Karpas-422 (cell line): ENCODE measurements at regions not wholly inside any gene's neighbourhood (a gene's known extent, or its start where the extent isn't known, plus 50 kb on each side); places are given as distances from the start of the nearest gene placed in this dataset.
A peak's percentile ranks its signal among the peaks of the same experiment; 100 is the strongest.
"Not testable (repeated sequence)": the region's sequence is repeated elsewhere in the genome, so short reads cannot be mapped to it uniquely, and the experiment has no call there.

Source experiments
- DNase-seq: peaks from one replicate; pipeline ENCODE4 v3.0.0-alpha.2; 2015
- H2AFZ ChIP-seq: fragments of 200-600 bp; sonication (generic); 2 replicates; pipeline ENCODE4 v1.6.1; 2014; ENCODE audit warnings: antibody characterized with exemption, low read length, mixed read lengths
- H3K27ac ChIP-seq: fragments of 200-600 bp; sonication (generic); 2 replicates; pipeline ENCODE4 v1.5.1; 2014; ENCODE audit warnings: mild to moderate bottlenecking, low read length, moderate library complexity
- H3K27me3 ChIP-seq: fragments of 200-600 bp; sonication (generic); 2 replicates; pipeline ENCODE4 v1.6.1; 2014; ENCODE audit warnings: low read length, mixed read lengths
- H3K36me3 ChIP-seq: fragments of 200-600 bp; sonication (generic); 2 replicates; pipeline ENCODE4 v1.6.1; 2014; ENCODE audit warnings: low read length, mixed read lengths; ENCODE audit not compliant: insufficient read depth
- H3K4me1 ChIP-seq: fragments of 200-600 bp; sonication (generic); 2 replicates; pipeline ENCODE4 v1.6.1; 2014; ENCODE audit warnings: mild to moderate bottlenecking, low read length, mixed read lengths
- H3K4me2 ChIP-seq: fragments of 200-600 bp; sonication (generic); 2 replicates; pipeline ENCODE4 v1.6.1; 2014; ENCODE audit warnings: low read length, low read depth, mild to moderate bottlenecking; ENCODE audit not compliant: poor library complexity, severe bottlenecking
- H3K4me3 ChIP-seq: fragments of 200-600 bp; sonication (generic); 2 replicates; pipeline ENCODE4 v1.5.1; 2014; ENCODE audit warnings: mild to moderate bottlenecking, antibody characterized with exemption, low read length, mixed read lengths
- H3K79me2 ChIP-seq: fragments of 200-600 bp; sonication (generic); 2 replicates; pipeline ENCODE4 v1.6.1; 2014; ENCODE audit warnings: mild to moderate bottlenecking, low read length, mixed read lengths
- H3K9ac ChIP-seq: fragments of 200-600 bp; sonication (generic); 2 replicates; pipeline ENCODE4 v1.6.0; 2014; ENCODE audit warnings: low read length
- H3K9me2 ChIP-seq: fragments of 200-600 bp; sonication (generic), shearing (Covaris generic); replicated peaks from 2 replicates; pipeline ENCODE4 v1.6.0; 2014; ENCODE audit warnings: mild to moderate bottlenecking, low read length, moderate library complexity; ENCODE audit not compliant: insufficient read depth
- H3K9me3 ChIP-seq: fragments of 300-700, 200-600 bp; sonication (generic); 2 replicates; pipeline ENCODE4 v1.6.1; 2014; ENCODE audit warnings: low read length, mixed read lengths
- H4K20me1 ChIP-seq: fragments of 200-600 bp; sonication (generic); 2 replicates; pipeline ENCODE4 v1.6.1; 2014; ENCODE audit warnings: mild to moderate bottlenecking, antibody characterized with exemption, low read length, low read depth; ENCODE audit not compliant: insufficient read depth

- H3K27me3 ChIP-seq, H4K20me1 ChIP-seq, DNase-seq, H3K9me2 ChIP-seq, H3K36me3 ChIP-seq, H2AFZ ChIP-seq, H3K9me3 ChIP-seq, H3K4me1 ChIP-seq, H3K27ac ChIP-seq, H3K9ac ChIP-seq, H3K4me3 ChIP-seq, H3K4me2 ChIP-seq, H3K79me2 ChIP-seq: not testable (repeated sequence)
Measured at GRCh38 chr10:118902656-118903055, 126.9 kb upstream of the NANOS1 start.

DNA sequence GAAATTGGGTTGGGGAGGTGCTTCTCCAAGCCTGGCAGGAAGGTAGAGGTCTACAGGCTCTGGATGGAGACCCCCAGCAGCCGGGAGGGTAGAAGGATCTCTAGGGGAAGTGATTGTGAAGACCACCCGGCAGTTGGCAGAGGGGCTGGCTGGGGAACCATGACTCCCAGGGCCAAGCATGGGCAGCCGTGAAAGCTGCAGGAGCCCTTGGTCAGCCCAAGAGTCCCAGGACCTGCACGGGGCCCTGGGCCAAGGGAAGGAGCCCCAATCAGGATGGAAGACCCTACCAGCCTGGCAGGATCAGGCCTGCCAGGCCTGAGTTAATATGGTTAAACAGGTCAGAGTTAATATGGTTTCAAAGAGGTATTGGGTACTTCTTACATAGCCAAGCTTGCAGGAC is 126.3 kb upstream of the NANOS1 start:
- DNase-seq, result no peak
- no peak overlapping the region for H2AFZ ChIP-seq
- H4K20me1 ChIP-seq, result no peaks in the 10 kb centered on the region
- no peak overlapping the region for H3K4me2 ChIP-seq
- no peaks in the 10 kb centered on the region for H3K9me2 ChIP-seq
- H3K27ac ChIP-seq, result no peak overlapping the region
- H3K27me3 ChIP-seq, result no peaks in the 10 kb centered on the region
- no peaks in the 10 kb centered on the region for H3K79me2 ChIP-seq
- H3K9me3 ChIP-seq, result no peaks in the 10 kb centered on the region
- no peaks in the 10 kb centered on the region for H3K36me3 ChIP-seq
- H3K4me1 ChIP-seq, result no peaks in the 10 kb centered on the region
- H3K4me3 ChIP-seq, result no peak overlapping the region
- no peak overlapping the region for H3K9ac ChIP-seq

DNA sequence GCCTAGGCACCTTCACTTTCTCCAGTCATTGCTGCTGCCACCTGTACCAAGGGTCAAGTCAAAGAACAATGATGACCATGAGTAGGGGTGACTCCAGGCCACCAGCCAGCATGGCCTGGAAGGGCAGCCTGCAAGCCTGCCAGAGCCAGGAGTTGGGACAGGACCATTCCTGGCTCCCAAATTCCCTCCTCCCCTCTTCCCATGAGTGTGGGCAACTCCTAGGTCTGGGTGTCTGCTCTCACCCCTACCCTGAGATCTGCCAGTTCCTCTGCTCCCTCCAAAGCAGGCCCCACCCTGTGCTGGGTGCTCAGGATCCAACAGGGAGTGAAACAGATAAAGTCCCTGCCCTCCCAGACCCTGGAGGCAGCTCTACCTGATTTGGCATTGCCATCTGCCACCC is 125.8 kb upstream of the NANOS1 start:
- Histone ChIP-seq H3K79me2 (no peaks in the 10 kb centered on the region), H3K4me1 (no peaks in the 10 kb centered on the region), H3K9ac (no peak overlapping the region), H3K36me3 (no peaks in the 10 kb centered on the region), H2AFZ (no peak overlapping the region), H3K27me3 (no peaks in the 10 kb centered on the region), H3K9me2 (no peaks in the 10 kb centered on the region), H3K9me3 (no peaks in the 10 kb centered on the region), H3K27ac (no peak overlapping the region), H3K4me3 (no peak overlapping the region), H3K4me2 (no peak overlapping the region), H4K20me1 (no peaks in the 10 kb centered on the region)
- no peak for DNase-seq

GRCh38 chr10:118904286-118904685 is 125.2 kb upstream of the NANOS1 start:
- H3K27me3 ChIP-seq, result no peaks in the 10 kb centered on the region
- H4K20me1 ChIP-seq, result no peaks in the 10 kb centered on the region
- no peaks in the 10 kb centered on the region for H3K36me3 ChIP-seq
- no peak overlapping the region for H2AFZ ChIP-seq
- no peak overlapping the region for H3K27ac ChIP-seq
- H3K4me3 ChIP-seq, result no peak overlapping the region
- H3K9me3 ChIP-seq, result no peaks in the 10 kb centered on the region
- H3K9me2 ChIP-seq, result no peaks in the 10 kb centered on the region
- no peaks in the 10 kb centered on the region for H3K79me2 ChIP-seq
- H3K9ac ChIP-seq, result no peak overlapping the region
- no peak for DNase-seq
- H3K4me1 ChIP-seq, result no peaks in the 10 kb centered on the region
- no peak overlapping the region for H3K4me2 ChIP-seq

DNA sequence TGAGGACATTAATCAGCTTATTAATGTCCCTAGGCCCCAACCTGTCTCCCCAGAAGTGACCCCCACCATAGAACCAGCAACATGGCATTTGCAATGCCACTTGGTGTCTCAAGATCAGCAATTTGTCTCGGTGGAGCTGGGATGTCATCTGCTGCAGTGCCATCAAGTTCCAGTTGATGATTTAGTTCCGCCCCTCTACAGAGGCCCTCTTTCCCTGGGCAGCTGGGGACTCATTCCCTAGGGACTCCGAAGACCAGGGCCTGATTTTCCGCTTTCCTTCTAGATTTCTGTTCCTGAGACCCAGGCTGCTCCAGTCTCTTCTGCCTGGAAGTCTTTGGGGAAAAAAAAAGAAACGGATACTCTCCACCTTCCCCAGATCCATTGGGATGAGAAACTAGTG is 122.5 kb upstream of the NANOS1 start:
- H2AFZ ChIP-seq, result no peak overlapping the region
- no peaks in the 10 kb centered on the region for H3K9me3 ChIP-seq
- DNase-seq, result no peak
- H3K4me1 ChIP-seq, result no peaks in the 10 kb centered on the region
- no peak overlapping the region for H3K4me2 ChIP-seq
- no peaks in the 10 kb centered on the region for H4K20me1 ChIP-seq
- no peaks in the 10 kb centered on the region for H3K27me3 ChIP-seq
- H3K4me3 ChIP-seq, result no peak overlapping the region
- no peak overlapping the region for H3K27ac ChIP-seq
- no peaks in the 10 kb centered on the region for H3K36me3 ChIP-seq
- H3K9me2 ChIP-seq, result no peaks in the 10 kb centered on the region
- no peaks in the 10 kb centered on the region for H3K79me2 ChIP-seq
- no peak overlapping the region for H3K9ac ChIP-seq

DNA sequence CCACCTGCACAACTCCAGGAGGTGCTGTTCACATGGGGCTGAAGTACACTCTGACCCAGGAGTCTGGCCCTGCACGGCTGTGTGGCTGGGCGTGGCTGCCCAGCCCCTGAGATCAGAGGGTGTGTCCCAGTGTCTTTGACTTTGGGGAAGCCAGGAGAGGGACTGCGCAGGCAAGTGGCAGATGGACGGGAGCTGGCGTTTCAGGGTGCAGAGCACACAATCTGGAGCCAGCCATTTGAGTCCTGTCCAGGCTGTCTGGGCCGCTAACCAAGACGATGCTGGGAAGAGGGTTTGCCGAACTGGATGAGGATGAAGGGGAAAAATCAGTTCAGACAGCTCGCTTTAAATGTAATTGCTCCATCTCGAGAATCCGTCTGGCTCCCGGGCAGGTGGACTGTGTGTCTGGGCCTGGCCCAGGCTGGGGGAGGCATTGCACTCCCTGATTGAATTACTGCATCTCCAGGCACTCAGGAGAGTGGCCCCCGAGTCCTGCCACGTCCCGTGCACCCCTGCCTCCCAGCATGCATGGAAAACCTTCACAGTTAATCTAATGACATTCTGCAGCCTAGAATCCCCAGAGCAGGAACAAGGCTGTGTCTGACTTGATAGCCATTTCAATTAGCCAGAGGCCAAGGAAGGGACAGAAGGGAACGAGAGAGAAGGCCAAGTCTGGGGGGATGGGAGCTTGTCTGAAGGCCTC is 120.8 kb upstream of the NANOS1 start:
- no peaks in the 10 kb centered on the region for H3K79me2 ChIP-seq
- no peak overlapping the region for H3K27ac ChIP-seq
- no peaks in the 10 kb centered on the region for H3K9me2 ChIP-seq
- no peaks in the 10 kb centered on the region for H3K9me3 ChIP-seq
- no peak overlapping the region for H3K4me2 ChIP-seq
- H3K4me1 ChIP-seq, result no peaks in the 10 kb centered on the region
- no peak overlapping the region for H2AFZ ChIP-seq
- no peaks in the 10 kb centered on the region for H4K20me1 ChIP-seq
- no peaks in the 10 kb centered on the region for H3K27me3 ChIP-seq
- DNase-seq, result peak; percentile 35
- no peaks in the 10 kb centered on the region for H3K36me3 ChIP-seq
- H3K9ac ChIP-seq, result no peak overlapping the region
- no peak overlapping the region for H3K4me3 ChIP-seq

- Histone ChIP-seq H3K27ac (no peak overlapping the region), H2AFZ (no peak overlapping the region), H3K4me2 (no peak overlapping the region), H3K9me3 (no peaks in the 10 kb centered on the region), H3K9ac (no peak overlapping the region), H3K4me1 (no peaks in the 10 kb centered on the region), H3K36me3 (no peaks in the 10 kb centered on the region), H4K20me1 (no peaks in the 10 kb centered on the region), H3K9me2 (no peaks in the 10 kb centered on the region), H3K79me2 (no peaks in the 10 kb centered on the region), H3K27me3 (no peaks in the 10 kb centered on the region), H3K4me3 (no peak overlapping the region)
- peak; percentile 10 for DNase-seq
Measured at GRCh38 chr10:118910702-118911101, 118.8 kb upstream of the NANOS1 start.

GRCh38 chr10:118911363-118911762 is 118.2 kb upstream of the NANOS1 start:
- H3K27ac ChIP-seq, result no peak overlapping the region
- no peaks in the 10 kb centered on the region for H4K20me1 ChIP-seq
- no peak overlapping the region for H2AFZ ChIP-seq
- no peak overlapping the region for H3K9ac ChIP-seq
- no peaks in the 10 kb centered on the region for H3K4me1 ChIP-seq
- no peaks in the 10 kb centered on the region for H3K27me3 ChIP-seq
- H3K4me2 ChIP-seq, result no peak overlapping the region
- no peaks in the 10 kb centered on the region for H3K36me3 ChIP-seq
- DNase-seq, result peak; percentile 36
- H3K9me3 ChIP-seq, result no peaks in the 10 kb centered on the region
- H3K79me2 ChIP-seq, result no peaks in the 10 kb centered on the region
- H3K4me3 ChIP-seq, result no peak overlapping the region
- H3K9me2 ChIP-seq, result no peaks in the 10 kb centered on the region
